NB4 (cell line): ENCODE measurements at regions not wholly inside any gene's neighbourhood (a gene's known extent, or its start where the extent isn't known, plus 50 kb on each side); places are given as distances from the start of the nearest gene placed in this dataset.

Experiments
- MYC ChIP-seq: IDR thresholded peaks from 2 replicates; pipeline ENCODE4 v1.6.1; 2011; ENCODE audit warnings: low read depth, low read length
- TF ChIP-seq, protein P1 (sequence below): IDR thresholded peaks from one replicate; pipeline ENCODE4 v1.5.1; 2012; ENCODE audit warnings: low read depth, low read length

GRCh38 chr15:87219650-87220615, 1036.6 kb downstream of the NTRK3 start:
- TF ChIP-seq, protein P1, sequence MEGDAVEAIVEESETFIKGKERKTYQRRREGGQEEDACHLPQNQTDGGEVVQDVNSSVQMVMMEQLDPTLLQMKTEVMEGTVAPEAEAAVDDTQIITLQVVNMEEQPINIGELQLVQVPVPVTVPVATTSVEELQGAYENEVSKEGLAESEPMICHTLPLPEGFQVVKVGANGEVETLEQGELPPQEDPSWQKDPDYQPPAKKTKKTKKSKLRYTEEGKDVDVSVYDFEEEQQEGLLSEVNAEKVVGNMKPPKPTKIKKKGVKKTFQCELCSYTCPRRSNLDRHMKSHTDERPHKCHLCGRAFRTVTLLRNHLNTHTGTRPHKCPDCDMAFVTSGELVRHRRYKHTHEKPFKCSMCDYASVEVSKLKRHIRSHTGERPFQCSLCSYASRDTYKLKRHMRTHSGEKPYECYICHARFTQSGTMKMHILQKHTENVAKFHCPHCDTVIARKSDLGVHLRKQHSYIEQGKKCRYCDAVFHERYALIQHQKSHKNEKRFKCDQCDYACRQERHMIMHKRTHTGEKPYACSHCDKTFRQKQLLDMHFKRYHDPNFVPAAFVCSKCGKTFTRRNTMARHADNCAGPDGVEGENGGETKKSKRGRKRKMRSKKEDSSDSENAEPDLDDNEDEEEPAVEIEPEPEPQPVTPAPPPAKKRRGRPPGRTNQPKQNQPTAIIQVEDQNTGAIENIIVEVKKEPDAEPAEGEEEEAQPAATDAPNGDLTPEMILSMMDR: no peak
- no peak for TF ChIP-seq MYC
